ENCODE measurements at regions not wholly inside any gene's neighbourhood (a gene's known extent, or its start where the extent isn't known, plus 50 kb on each side); places are given as distances from the start of the nearest gene placed in this dataset.
"Not testable (repeated sequence)": the region's sequence is repeated elsewhere in the genome, so short reads cannot be mapped to it uniquely, and the experiment has no call there.

DNA sequence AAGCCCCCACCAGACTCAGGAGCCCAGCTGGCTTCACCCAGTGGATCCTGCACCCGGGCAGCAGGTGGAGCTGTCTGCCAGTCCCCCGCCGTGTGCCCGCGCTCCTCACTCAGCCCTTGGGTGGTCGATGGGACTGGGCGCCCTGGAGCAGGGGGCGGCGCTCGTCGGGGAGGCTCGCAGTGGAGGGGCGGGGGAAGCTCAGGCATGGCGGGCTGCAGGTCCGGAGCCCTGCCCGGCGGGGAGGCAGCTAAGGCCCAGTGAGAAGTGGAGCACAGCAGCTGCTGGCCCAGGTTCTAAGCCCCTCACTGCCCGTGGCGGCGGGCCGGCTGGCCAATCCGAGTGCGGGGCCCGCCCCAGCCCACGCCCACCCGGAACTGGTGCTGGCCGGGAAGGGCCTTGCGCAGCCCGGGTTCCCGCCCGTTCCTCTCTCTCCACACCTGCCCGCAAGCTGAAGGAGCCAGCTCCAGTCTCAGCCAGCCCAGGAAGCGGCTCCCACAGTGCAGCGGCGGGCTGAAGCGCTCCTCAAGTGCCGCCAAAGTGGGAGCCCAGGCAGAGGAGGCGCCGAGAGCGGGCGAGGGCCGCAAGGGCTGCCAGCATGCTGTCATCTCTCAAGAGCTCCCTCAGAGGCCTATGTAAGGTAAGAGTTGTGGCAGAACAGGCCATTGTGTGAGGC lies 1307.8 kb upstream of the TMEFF2 start:
- DNase-seq (ENCODE audit: low read depth, low spot score), result no peak

DNA sequence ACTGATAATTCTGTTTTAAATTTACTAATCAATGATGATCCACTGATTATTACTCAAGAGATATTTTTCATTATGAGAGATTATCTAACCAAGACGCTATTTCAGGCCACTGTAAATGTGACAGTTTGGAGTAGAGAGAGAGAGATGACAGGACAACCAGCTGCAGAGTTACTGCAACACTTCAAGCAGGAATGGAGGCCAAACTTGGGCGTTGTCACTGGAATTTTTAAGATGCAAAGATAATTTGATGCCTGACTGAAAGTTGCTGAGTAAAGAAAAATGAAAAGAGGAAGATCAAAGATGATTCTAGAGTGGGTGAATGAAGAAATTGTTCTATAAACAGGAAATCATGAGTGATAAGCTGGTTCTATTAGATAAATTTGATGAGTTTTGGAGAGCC lies 1302.1 kb upstream of the TMEFF2 start:
- no peak for DNase-seq (ENCODE audit: low read depth, low spot score)

DNA sequence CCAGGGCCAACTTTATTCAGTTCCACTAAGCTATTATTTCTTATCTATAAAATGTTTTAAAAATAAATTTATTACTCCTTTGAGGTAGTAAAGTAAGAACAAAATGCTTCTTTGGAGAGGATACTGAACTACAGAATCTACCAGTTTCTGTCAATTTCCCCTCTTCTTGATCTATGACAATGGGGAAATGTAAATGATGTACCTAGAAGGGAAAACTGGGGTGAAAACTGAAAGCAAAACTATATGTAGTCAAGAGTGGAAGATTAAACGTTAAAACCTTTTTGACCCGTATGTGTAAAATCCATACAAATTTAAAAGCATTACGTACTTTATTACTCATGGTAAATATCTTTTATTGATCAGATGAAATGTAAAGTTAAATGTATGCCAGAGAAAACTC lies 1287.8 kb upstream of the TMEFF2 start:
- DNase-seq (ENCODE audit: low read depth, low spot score), result no peak

DNA sequence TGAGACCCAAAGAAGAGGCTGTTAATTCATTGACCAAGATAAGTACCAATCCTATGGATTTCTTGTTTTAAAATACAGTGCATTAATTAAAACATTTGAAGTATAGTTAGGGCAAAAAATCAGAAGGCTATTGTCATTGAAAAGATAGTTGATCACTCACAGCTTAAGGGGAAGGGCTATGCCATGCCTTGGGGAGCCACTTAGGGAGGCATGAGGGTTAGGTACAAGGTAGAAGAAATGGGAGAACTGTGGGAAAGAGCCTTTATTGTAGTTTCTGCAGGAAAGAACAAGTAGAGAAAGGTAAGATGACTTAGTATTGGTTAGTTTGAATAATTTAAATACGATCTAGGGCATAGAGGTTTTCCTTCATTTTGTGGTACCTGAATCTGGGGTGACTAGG lies 1285.5 kb upstream of the TMEFF2 start:
- DNase-seq (ENCODE audit: low read depth, low spot score), result no peak

DNA sequence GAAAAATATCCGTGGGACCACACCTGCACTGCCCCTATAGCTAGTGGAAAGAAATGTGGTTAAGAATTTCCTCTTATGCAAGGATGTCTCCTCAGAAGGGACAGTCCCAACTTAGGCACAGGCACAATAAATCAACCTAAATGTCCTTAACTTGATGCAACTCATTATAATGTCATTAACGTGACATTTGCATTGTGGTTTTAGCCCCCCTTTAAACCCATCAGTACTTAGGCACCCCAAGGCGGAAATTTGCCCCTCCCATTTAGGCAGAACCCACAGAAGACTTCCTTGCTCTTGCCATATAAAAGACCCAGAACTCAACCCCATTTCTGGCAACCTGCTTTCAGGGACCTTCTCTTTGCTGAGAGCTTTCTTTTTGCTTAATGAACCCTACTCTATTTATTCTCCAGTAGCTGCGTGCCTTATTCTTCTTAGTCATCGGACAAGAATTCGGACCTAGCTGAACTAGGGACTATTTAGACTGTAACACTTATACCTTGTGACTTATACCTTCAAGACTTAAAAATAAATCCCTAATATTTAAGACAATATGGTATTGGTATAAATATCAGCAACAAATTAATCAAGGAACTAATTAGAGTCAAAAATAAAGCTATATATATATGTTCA lies 1281.6 kb upstream of the TMEFF2 start:
- DNase-seq (ENCODE audit: low read depth, low spot score), result no peak

DNA sequence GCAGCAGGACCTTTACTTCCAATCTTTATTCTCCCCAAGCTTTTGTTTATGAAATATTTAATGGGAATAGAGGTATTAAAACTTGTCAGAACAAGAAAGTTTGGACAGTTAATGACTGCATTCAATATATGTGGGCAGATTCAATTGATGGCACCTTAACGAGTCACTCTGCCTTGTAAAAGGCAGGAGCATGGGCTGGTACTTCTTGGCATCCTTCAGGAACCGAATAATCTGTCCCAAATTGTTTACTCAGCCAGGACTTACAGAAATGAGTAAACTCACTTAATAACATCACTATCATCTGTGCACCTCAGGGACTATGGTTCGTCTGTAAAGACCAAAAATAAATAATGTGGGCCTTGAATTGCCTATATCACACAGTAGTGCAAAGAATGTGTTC lies 1280.3 kb upstream of the TMEFF2 start:
- no peak for DNase-seq (ENCODE audit: low read depth, low spot score)

DNA sequence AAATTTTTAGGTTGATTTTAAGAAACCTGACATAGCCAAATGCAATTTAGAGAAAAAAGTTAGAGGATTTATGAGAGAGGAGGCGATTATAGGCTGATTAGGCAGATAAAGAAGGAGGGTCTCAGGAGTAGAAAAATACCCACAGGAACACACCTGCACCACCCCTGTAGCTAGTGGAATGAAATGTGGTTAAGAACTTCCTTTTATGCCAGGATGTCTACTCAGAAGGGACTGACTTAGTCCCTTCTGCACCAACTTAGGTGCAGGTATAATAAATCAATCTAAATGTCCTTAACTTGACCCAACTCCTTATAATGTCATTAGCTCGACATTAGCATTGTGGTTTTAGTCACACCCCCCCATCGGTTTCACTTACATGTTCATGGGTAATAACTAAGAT lies 1274.5 kb upstream of the TMEFF2 start:
- no peak for DNase-seq (ENCODE audit: low read depth, low spot score)

DNA sequence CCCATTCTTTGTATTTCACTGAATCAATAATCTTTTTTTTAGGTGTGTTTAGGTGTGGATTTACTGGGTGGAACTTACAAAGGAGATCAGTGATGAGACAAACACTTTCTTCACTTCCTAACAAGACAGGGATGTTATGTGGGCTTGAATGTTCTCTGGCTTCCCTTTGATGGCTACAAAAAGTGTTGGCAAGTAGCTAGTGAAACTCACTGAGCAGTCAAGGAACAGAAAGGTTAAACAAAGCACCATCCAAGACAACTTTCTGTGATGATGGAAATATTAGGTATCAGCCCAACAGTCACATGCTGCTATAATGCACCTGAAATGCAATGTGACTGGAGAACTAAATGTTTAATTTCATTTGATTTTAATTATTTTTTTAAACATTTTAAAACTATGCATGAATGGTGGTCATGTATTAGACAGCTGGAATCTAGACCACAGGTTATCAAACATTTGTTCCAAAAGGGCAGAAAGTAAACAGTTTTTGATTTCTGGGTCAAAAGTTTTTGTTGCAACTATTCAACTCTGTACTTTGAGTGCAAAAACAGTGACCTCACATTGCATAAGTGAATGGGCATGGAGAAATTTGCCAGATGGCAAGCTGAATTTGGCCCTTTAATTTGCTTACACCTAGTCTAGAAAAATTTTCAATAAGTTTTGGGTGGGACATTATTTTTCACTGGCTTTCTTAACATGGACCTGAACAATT lies 1272.7 kb upstream of the TMEFF2 start:
- no peak for DNase-seq (ENCODE audit: low read depth, low spot score)

DNA sequence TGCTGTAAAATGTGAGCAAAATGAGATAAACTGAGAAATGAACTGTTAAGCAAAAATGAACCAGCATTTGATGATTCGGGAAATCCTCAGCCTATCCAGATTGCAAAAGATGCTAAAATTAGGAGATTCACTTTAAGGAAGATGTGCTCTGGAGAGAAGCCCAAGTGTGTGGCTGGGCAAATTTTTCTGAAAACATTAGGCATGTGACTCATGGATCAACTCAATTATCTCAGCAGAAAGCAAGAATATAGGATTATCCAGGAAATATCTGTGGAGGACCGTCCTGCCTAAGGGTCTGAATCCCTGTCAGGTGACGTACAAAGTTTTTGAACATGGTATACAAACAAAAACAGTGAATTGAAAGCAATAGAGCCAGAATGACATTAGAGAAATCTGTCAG lies 1268.3 kb upstream of the TMEFF2 start:
- DNase-seq (ENCODE audit: low read depth, low spot score), result no peak

DNA sequence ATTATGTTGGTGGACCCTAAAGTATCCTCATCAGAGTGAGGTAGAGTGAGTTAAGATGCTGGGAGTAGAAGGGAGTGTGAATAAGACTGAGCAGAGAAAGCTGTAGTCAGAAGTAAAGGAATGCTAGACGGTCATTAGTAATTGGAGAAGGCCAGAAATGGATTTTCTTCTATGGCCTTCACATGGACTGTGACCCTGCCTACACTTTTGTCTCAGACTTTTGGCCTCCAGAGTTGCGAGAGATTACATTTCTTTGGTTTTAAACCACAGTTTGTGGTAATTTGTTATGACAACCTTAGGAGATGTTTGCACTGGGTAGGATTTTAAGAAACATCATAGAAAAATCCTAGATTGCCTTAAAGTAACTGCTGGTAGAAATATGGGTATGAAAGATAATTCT lies 1267.7 kb upstream of the TMEFF2 start:
- DNase-seq (ENCODE audit: low read depth, low spot score), result no peak

DNA sequence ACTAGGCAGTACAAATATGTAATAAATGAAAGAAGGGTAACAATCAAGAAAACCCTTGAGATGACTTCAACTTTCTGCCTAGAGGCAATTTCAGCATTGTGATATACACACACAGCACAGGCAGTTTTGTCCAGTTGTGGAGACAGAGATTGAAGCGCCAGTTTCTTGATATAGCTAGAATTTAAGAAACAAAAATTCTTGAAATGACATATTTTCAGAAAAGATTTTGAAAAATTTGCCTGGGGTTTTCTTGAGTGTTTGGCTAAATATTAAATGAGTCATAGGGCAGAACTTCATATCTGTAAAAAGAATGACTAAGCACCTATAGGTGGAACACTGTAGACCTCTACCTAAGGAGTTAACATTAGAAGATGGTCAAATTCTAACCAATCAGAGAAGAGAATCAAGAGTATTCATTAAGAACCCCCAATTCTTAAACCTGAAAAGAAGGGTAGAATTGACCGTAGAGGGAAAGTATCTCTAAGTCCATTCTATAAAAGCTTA lies 1266.8 kb upstream of the TMEFF2 start:
- no peak for DNase-seq (ENCODE audit: low read depth, low spot score)

DNA sequence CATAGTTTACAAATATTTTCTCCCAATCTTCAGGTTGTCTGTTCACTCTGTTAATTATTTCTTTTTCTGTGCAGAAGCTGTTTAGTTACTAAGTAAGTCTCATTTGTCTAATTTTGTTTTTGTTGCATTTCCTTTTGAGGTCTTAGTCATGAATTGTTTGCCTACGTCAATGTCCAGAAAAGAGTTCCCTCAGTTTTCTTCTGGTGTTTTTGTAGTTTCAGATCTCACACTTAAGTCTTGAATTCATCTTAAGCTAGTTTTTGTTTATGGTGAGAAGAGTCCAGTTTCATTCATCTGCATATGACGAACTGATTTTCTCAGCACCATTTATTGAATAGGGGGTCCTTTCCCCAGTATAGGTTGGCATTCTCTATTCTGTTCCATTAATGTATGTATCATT lies 1252.2 kb upstream of the TMEFF2 start:
- no peak for DNase-seq (ENCODE audit: low read depth, low spot score)

DNA sequence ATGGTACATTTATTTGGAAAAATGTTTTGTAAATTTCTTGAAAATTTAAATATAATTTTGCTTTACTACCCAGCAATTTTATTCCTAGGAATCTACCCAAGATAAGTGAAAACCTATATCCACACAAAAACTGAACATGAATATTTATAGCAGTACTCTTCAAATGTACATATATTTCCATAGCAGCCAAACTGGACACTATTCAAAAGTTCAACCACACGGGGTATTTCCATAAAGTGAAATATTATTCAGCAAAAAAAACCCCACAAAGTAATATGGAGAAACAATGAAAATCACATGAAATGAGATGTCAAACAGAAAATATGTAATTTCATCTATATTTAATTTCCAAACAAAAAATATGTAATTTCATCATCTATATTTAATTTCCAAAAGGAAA lies 1247.6 kb upstream of the TMEFF2 start:
- no peak for DNase-seq (ENCODE audit: low read depth, low spot score)

DNA sequence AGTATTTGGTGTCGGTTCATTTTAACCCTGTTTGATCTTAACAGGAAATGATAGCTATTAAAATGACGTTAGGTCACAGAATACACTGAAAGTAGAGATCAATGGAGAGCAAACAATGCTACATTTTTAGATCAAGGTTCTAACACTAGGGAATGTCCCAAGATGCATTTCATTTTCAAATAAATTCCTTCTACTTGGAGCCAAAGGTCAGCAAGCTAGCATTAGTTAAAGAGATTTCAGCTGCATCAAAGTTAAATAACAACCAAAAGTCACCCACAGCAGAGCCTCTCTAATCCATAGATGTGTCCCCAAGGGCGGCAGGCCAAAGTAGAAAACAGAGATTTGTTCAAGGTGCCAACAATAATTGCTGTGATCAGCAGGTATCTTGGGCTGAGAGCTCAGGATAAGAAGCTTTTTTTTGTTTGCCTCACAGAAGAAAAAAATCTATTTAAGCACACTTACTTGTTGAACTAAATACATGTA lies 1233.6 kb upstream of the TMEFF2 start:
- DNase-seq (ENCODE audit: low read depth, low spot score), result no peak

DNA sequence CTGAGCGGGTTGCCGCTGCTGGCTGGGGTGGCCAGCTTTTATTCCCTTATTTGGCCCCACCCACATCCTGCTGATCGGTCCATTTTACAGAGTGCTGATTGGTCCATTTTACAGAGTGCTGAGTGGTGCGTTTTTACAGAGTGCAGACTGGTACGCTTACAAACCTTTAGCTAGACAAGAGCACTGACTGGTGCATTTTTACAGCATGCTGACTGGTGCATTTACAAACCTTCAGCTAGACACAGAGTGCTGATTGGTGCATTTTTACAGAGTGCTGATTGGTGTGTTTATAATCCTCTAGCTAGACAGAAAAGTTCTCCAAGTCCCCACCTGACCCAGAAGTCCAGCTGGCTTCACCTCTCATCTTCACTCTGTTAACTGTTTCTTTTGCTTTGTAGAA lies 1217.6 kb upstream of the TMEFF2 start:
- not testable (repeated sequence) for DNase-seq (ENCODE audit: low read depth, low spot score)

DNA sequence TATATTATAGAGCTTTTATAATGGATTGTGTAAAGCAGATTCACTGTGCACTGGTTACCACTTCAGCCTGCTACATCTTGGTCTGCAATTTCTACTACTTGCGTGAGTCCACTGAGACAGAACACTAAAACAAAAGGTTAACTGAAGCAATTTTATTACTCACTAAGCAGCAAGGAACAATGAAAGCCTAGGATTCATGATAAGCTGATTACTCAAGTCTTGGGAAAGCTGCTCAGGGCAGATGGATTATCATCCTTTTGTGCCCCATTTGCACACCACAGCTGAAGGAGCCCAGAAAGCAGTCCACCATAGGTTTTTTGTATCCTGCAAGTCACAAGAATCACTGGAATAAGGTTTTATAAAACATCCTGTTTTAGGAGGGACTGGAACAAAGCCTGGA lies 1215.2 kb upstream of the TMEFF2 start:
- no peak for DNase-seq (ENCODE audit: low read depth, low spot score)

DNA sequence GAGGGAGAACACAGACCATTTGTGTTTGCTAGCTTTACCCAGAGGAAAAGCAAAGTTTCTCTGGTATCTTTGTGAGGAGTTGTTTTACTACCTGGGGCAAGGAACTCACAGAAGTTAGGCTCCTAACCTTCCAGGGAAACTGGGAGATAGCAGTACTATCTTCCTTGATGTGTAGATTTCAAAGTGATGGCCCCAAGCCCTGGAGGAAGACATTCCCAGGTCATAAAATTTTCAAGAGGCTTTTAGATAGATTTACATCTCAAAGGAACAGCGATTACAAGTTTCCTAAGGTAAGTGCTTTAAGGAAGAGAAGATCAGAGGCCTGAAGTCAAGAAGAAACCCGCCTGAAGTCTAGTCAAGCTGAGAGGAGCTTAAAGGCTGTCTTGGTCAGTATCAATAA lies 1187.8 kb upstream of the TMEFF2 start:
- no peak for DNase-seq (ENCODE audit: low read depth, low spot score)

DNA sequence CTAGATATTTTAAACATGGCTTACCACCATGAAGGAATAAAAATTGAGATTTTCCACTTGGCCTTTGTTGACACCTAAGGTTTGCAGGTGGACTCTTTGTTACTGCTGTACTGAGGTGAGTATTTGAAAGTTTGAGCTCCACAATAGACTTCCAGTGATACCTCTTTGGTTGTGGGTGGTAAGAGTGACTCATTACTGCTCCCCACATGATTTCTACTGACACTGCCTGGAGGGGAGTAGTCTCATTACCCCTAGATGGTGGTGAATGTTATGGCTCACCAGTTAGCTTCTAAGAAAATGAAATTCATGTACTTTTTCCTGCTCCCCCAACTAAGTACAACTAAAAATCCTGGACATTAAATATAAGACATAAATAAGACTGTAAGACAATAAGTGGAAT lies 1183.1 kb upstream of the TMEFF2 start:
- DNase-seq (ENCODE audit: low read depth, low spot score), result no peak

DNA sequence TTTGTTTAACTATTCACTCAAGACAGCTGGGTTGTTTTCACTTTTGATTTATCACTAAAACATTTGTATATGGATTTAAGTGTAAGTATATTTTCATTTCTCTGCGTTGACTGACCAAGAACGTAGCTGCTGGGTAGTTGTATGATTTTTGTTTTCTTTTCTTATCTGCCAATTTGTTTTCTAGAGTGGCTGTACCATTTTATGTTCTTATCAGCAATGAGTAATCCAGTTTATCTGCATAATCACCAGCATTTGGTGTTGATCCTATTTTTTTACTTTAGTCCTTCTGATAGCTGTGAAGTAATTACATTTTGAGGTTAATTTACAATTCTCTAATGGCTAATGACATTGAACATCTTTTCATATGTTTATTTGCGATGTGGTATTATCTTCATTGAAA lies 1178.4 kb upstream of the TMEFF2 start:
- DNase-seq (ENCODE audit: low read depth, low spot score), result no peak

DNA sequence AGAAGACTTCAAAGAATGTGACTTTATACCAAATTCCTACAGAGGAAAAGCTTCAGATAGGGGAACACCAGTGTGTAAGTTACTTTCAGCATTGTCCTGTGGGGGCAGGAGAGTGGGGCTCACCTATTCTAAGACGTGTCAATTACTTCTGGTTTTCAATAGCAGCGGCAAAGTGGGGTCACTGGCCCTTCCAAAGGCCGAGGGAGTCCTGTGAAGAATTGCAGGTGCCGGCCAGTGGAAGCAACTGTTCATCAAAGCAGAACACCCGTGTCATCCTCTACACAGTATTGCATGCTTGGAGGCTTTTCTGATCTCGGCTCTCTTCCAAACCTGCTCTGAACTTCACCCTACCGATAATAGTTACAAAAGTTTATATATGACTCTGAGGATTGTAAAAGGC lies 1176.5 kb upstream of the TMEFF2 start:
- no peak for DNase-seq (ENCODE audit: low read depth, low spot score)

DNA sequence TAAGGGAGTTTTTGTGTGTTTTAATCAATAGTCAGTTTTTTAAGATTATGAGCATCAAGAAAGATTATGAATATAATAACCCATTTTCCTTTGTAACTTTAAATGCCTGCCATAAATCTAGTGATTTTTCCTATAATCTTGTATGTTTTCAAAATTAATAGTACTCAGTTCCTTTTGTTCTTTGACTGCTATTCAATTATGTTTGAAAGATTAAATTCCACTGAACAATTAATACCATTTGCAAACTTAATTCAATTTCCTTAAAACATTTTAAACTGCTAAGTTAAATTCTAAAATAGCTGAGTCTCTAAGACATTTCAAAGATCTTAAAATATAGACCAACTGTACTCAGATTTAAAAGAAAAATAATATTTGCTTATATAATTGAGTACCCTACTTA lies 1173.9 kb upstream of the TMEFF2 start:
- no peak for DNase-seq (ENCODE audit: low read depth, low spot score)

DNA sequence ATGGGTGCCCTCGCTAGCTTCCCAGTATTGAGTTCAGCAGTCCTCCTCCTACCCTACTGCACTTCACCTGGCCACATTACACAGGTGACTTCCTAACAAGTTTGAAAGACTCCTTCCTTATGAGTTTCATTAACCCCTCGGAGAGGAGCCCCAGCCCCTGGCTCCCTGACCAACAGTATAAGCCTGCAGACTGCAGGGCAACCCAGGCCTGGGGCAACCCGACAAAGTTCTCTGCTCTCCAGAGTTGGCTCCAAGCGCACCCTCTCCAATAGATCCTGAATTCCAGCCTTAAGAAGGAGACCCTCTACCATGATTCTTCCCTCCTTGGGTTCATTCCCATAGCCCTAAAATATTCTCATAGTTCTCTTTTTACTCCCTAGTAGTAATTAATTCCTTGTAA lies 1162.8 kb upstream of the TMEFF2 start:
- DNase-seq (ENCODE audit: low read depth, low spot score), result no peak
